Lower lobe of right lung (tissue), 2 donors: ENCODE measurements at regions not wholly inside any gene's neighbourhood (a gene's known extent, or its start where the extent isn't known, plus 50 kb on each side); places are given as distances from the start of the nearest gene placed in this dataset.

ENCODE experiments used
- ATAC-seq, 2 donors: fragments of 200-7000 bp; cut with Tn5 transposase; one replicate each; pipeline ENCODE4 v1.9.1; 2020 to 2022; ENCODE audit warnings: mild to moderate bottlenecking in 2 of 2, moderate library complexity in 2 of 2
- DNase-seq: peaks from one replicate; pipeline ENCODE4 v3.0.0-alpha.2; 2020
- H3K27ac ChIP-seq: fragments of 200-600 bp; one replicate; pipeline ENCODE4 v1.8.0; 2022
- H3K27me3 ChIP-seq: fragments of 200-600 bp; one replicate; pipeline ENCODE4 v1.8.0; 2022; ENCODE audit warnings: low read depth
- H3K36me3 ChIP-seq: fragments of 200-600 bp; one replicate; pipeline ENCODE4 v1.8.0; 2022; ENCODE audit warnings: mild to moderate bottlenecking
- H3K4me1 ChIP-seq: fragments of 200-600 bp; one replicate; pipeline ENCODE4 v1.8.0; 2022
- H3K4me3 ChIP-seq: fragments of 200-600 bp; one replicate; pipeline ENCODE4 v1.8.0; 2022; ENCODE audit warnings: mild to moderate bottlenecking
- H3K9me3 ChIP-seq: fragments of 200-600 bp; one replicate; pipeline ENCODE4 v1.8.0; 2022
- CTCF ChIP-seq: fragments of 200-600 bp; IDR thresholded peaks from one replicate; pipeline ENCODE4 v1.8.0; 2022; ENCODE audit warnings: antibody characterized with exemption, mild to moderate bottlenecking
- intact Hi-C: fragments of 100-400 bp; cut with DNase I; formaldehyde crosslinking; loops from one replicate; pipeline ENCODE4 v1.11.0; 2022
- donor health status: DM: no; HTN: yes; CAD: no; lungs with severe emphysema.

GRCh38 chr4:104860238-104861123 is 286.2 kb upstream of the TET2 start:
- no peak overlapping the region for H3K27ac ChIP-seq
- DNase-seq (no peak), ATAC-seq (peak; percentile 84 to 88)
- no peaks in the 10 kb centered on the region for H3K36me3 ChIP-seq
- no peaks in the 10 kb centered on the region for H3K4me1 ChIP-seq
- no peak overlapping the region for H3K4me3 ChIP-seq
- intact Hi-C loops: no loop called here
- TF ChIP-seq CTCF: peak; percentile 84
- H3K27me3 ChIP-seq: no peaks in the 10 kb centered on the region
- no peaks in the 10 kb centered on the region for H3K9me3 ChIP-seq

GRCh38 chr4:104866809-104867208 is 279.9 kb upstream of the TET2 start:
- Histone ChIP-seq H3K27me3 (no peaks in the 10 kb centered on the region), H3K4me3 (no peak overlapping the region), H3K4me1 (no peaks in the 10 kb centered on the region), H3K36me3 (no peaks in the 10 kb centered on the region), H3K27ac (no peak overlapping the region), H3K9me3 (no peaks in the 10 kb centered on the region)
- intact Hi-C loops: no loop called here
- TF ChIP-seq CTCF: no peak
- ATAC-seq: no peak
- DNase-seq: no peak

GRCh38 chr4:104868533-104868932 is 278.1 kb upstream of the TET2 start:
- H3K27ac ChIP-seq: no peak overlapping the region
- intact Hi-C loops: no loop called here
- no peaks in the 10 kb centered on the region for H3K36me3 ChIP-seq
- no peak for ATAC-seq
- TF ChIP-seq CTCF: no peak
- no peaks in the 10 kb centered on the region for H3K4me1 ChIP-seq
- H3K4me3 ChIP-seq: no peak overlapping the region
- no peaks in the 10 kb centered on the region for H3K27me3 ChIP-seq
- no peak for DNase-seq
- no peaks in the 10 kb centered on the region for H3K9me3 ChIP-seq

- no peak for TF ChIP-seq CTCF
- Histone ChIP-seq H3K36me3 (no peaks in the 10 kb centered on the region), H3K4me1 (no peaks in the 10 kb centered on the region), H3K27ac (no peak overlapping the region), H3K27me3 (no peaks in the 10 kb centered on the region), H3K9me3 (no peaks in the 10 kb centered on the region), H3K4me3 (no peak overlapping the region)
- intact Hi-C loops: no loop called here
- no peak for DNase-seq
- ATAC-seq: no peak
These were observed 277.7 kb upstream of the TET2 start for GRCh38 chr4:104868958-104869357.

GRCh38 chr4:104869831-104870230 is 276.8 kb upstream of the TET2 start:
- intact Hi-C loops: no loop called here

More at GRCh38 chr4:104869831-104870230, 276.8 kb upstream of the TET2 start:
- Histone ChIP-seq H3K36me3 (no peaks in the 10 kb centered on the region), H3K27ac (no peak overlapping the region), H3K4me1 (no peaks in the 10 kb centered on the region), H3K27me3 (no peaks in the 10 kb centered on the region), H3K4me3 (no peak overlapping the region), H3K9me3 (no peaks in the 10 kb centered on the region)
- DNase-seq: no peak
- TF ChIP-seq CTCF: no peak
- ATAC-seq: no peak
